ENCODE measurements at regions not wholly inside any gene's neighbourhood (a gene's known extent, or its start where the extent isn't known, plus 50 kb on each side); places are given as distances from the start of the nearest gene placed in this dataset.

DNA sequence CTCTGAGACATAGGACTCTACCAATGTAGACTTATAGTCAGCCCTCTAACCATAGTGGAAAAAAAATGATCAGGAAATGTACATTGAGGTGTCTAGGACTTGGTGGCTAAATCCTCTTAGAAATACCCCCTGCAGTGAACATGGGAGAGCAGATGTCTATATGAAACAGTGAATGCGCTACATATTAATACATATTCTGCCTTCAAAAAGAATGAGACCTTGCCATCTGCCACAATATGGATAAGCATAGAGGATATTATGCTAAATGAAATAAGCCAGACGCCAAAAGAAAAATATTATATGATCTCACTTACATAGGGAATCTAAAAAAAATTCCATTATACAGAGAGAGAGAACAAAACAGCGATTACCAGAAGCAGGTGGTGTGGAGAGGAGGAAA lies 66.6 kb upstream of the HAO2 start:
- no peaks in the 10 kb centered on the region for H3K4me1 Mint-ChIP-seq
- DNase-seq (no peak), ATAC-seq (ENCODE audit: low read depth) (no peak)
- no peaks in the 10 kb centered on the region for H3K36me3 ChIP-seq (replicated peaks in 1 of 2; ENCODE audit: control extremely low read depth in 1 of 2, control insufficient read depth in 1 of 2, extremely low read depth in 1 of 2, insufficient read depth in 2 of 2, low read length in 1 of 2)
- H4K20me1 ChIP-seq (ENCODE audit: control insufficient read depth, insufficient read depth, low read length, poor library complexity, severe bottlenecking): no peaks in the 10 kb centered on the region
- CTCF ChIA-PET: no interaction called here
- TF ChIP-seq EZH2 (IDR thresholded peaks at IDR 0.05; ENCODE audit: borderline replicate concordance, insufficient read depth, low read depth, low read length, poor library complexity, severe bottlenecking): no peak
- no peak for TF ChIP-seq CTCF (IDR thresholded peaks at IDR 0.05)
- peaks cover 0 to under 1% (median 0%) of the 10 kb centered on the region in 3 donors for H3K9me3 ChIP-seq (ENCODE audit: control extremely low read depth in 1 of 3, control insufficient read depth in 2 of 3, insufficient read depth in 1 of 3, low read length in 2 of 3)
- no peak overlapping the region for H3K4me2 ChIP-seq (replicated peaks; ENCODE audit: low read depth, low read length, poor library complexity, severe bottlenecking)
- no peak overlapping the region for H3K4me3 ChIP-seq (ENCODE audit: control extremely low read depth in 1 of 5, extremely low read depth in 1 of 5, insufficient read depth in 1 of 5, low read depth in 2 of 5, low read length in 4 of 5)
- WGBS (ENCODE audit: insufficient coverage): no CpG with 5 or more reads among the region's 3 CpGs
- H3K27ac ChIP-seq (ENCODE audit: low read length in 2 of 2): no peak overlapping the region
- no peaks in the 10 kb centered on the region for H3K79me2 ChIP-seq (ENCODE audit: control insufficient read depth, insufficient read depth, low read length)
- H3K27me3 Mint-ChIP-seq: peaks cover 17% of the 10 kb centered on the region
- intact Hi-C loops (cut with micrococcal nuclease): no loop called here
- H3K27ac Mint-ChIP-seq: no peak overlapping the region
- no peak overlapping the region for H3K4me3 Mint-ChIP-seq
- H3K9ac ChIP-seq (ENCODE audit: low read length): no peak overlapping the region
- POLR2A ChIA-PET: no interaction called here
- H3K27me3 ChIP-seq (replicated peaks in 1 of 4; ENCODE audit: control extremely low read depth in 1 of 4, control insufficient read depth in 3 of 4, insufficient read depth in 4 of 4, low read length in 3 of 4): peaks cover 0 to 7% (median 3%) of the 10 kb centered on the region in 4 experiments
- H2AFZ ChIP-seq (ENCODE audit: insufficient read depth, low read depth, low read length, poor library complexity, severe bottlenecking): no peak overlapping the region
- H3K9me3 Mint-ChIP-seq (ENCODE audit: insufficient read depth): no peaks in the 10 kb centered on the region
- H3K4me1 ChIP-seq (ENCODE audit: control insufficient read depth in 2 of 2, insufficient read depth in 2 of 2, low read length in 2 of 2): no peaks in the 10 kb centered on the region

DNA sequence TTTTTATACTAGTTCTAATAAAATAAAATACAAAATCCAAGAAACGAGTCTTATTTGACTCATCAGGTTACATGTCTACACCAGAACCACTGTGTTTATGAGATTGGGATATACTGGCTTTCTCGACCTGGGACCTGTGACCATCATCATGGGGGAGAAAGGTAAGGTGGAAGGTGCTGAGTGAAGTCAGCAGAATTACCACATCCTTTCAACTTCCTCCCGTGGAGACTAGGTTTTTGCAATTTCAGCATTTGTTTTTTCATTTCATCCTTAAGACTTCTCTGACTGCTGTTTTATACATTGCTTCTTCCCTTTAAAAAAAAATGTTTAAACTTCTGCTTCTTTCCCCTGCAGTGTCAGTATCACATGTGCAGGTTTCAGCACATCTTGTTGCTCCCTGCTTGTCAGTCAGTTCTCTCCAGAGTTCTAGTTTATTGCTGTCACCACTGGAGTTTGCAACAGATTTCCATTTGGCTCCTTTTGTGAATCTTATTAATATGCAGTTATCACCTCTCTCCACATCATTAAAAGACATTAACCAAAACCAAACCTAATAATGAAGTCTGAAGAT lies 60.4 kb upstream of the HAO2 start:
- Histone ChIP-seq H3K9ac (ENCODE audit: low read length) (no peak overlapping the region), H3K27ac (ENCODE audit: low read length in 2 of 2) (no peak overlapping the region), H3K4me3 (ENCODE audit: control extremely low read depth in 1 of 5, extremely low read depth in 1 of 5, insufficient read depth in 1 of 5, low read depth in 2 of 5, low read length in 4 of 5) (no peak overlapping the region), H3K36me3 (replicated peaks in 1 of 2; ENCODE audit: control extremely low read depth in 1 of 2, control insufficient read depth in 1 of 2, extremely low read depth in 1 of 2, insufficient read depth in 2 of 2, low read length in 1 of 2) (no peaks in the 10 kb centered on the region), H2AFZ (ENCODE audit: insufficient read depth, low read depth, low read length, poor library complexity, severe bottlenecking) (no peak overlapping the region), H3K9me3 (ENCODE audit: control extremely low read depth in 1 of 3, control insufficient read depth in 2 of 3, insufficient read depth in 1 of 3, low read length in 2 of 3) (peaks cover 0 to 3% (median 0%) of the 10 kb centered on the region in 3 donors), H3K4me1 (ENCODE audit: control insufficient read depth in 2 of 2, insufficient read depth in 2 of 2, low read length in 2 of 2) (no peaks in the 10 kb centered on the region), H3K27me3 (replicated peaks in 1 of 4; ENCODE audit: control extremely low read depth in 1 of 4, control insufficient read depth in 3 of 4, insufficient read depth in 4 of 4, low read length in 3 of 4) (peaks cover 0 to 3% (median 1%) of the 10 kb centered on the region in 4 experiments), H3K79me2 (ENCODE audit: control insufficient read depth, insufficient read depth, low read length) (no peaks in the 10 kb centered on the region), H3K4me2 (replicated peaks; ENCODE audit: low read depth, low read length, poor library complexity, severe bottlenecking) (no peak overlapping the region), H4K20me1 (ENCODE audit: control insufficient read depth, insufficient read depth, low read length, poor library complexity, severe bottlenecking) (no peaks in the 10 kb centered on the region)
- no peak overlapping the region for H3K4me3 Mint-ChIP-seq
- POLR2A ChIA-PET: no interaction called here
- no peaks in the 10 kb centered on the region for H3K4me1 Mint-ChIP-seq
- no peak for ATAC-seq (ENCODE audit: low read depth)
- DNase-seq: no peak
- intact Hi-C loops (cut with micrococcal nuclease): no loop called here
- H3K27ac Mint-ChIP-seq: no peak overlapping the region
- WGBS (ENCODE audit: insufficient coverage): 0% methylated on average over 1 of the region's 3 CpGs
- H3K9me3 Mint-ChIP-seq (ENCODE audit: insufficient read depth): no peaks in the 10 kb centered on the region
- peaks cover 36% of the 10 kb centered on the region for H3K27me3 Mint-ChIP-seq
- CTCF ChIA-PET: no interaction called here
- TF ChIP-seq CTCF (IDR thresholded peaks at IDR 0.05) (no peak), EZH2 (IDR thresholded peaks at IDR 0.05; ENCODE audit: borderline replicate concordance, insufficient read depth, low read depth, low read length, poor library complexity, severe bottlenecking) (no peak)

Data from B cell (primary cell).